ENCODE measurements at regions not wholly inside any gene's neighbourhood (a gene's known extent, or its start where the extent isn't known, plus 50 kb on each side); places are given as distances from the start of the nearest gene placed in this dataset.
"Not testable (repeated sequence)": the region's sequence is repeated elsewhere in the genome, so short reads cannot be mapped to it uniquely, and the experiment has no call there.

DNA sequence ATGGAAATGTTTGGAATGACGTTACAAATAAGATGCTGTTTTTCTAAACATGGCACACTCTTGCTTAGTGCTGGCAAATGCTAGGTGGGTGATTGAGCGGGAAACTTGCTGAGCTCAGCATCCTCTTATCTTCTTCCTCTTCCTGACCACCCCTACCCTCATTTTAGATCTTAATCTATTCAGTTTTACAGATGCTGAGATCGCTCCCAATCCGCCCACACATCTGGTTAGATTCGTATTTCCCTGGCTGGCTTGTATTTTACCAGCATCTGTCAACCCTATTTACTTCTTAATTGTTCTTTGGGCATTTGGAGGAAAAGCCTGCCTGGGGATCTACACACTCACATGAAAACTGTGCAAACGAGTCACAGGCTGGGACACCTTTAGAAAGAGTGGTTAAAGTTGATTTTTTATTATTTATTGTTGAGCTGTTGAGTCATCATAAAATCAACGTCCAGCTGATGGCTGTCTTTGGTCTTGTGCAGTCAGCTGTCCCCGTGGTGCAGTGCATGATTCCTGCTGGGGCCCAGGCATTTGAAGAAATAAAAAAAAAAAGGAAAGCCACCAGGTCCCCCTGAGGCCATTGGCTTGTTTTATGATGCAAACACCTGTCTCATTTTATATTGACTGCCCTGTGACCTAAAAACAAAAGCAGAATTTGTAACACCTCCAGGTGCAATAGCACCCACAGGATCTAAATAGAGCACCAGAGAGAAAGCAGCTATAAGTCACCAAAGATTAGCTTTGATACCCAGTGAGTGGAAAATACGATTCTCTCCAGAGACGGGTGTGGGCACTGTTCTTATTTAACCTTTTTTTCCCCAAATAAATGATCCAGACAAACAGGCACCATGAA lies 258.6 kb downstream of the HS3ST3B1 start:
- no peak overlapping the region for H3K4me3 ChIP-seq (ENCODE audit: low read length)
- no peak for DNase-seq (ENCODE audit: low read depth, low spot score)

DNA sequence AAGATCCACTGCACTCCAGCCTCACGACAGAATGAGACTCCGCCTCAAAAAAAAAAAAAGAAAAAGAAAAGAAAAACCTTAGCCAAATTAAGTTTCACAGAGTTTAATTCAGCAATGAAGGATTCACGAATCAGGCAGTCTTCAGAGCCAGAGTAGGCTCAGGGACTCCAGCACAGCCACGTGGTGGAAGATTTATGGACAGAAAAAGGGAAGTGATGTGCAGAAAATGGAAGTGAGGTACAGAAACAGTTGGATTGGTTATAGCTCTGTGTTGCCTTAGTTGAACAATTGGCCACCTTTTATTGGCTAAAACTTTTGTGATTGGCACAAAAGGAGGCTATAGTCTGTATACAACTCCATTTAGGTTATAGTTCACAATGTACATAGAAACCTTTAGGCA lies 256.6 kb downstream of the HS3ST3B1 start:
- no peak overlapping the region for H3K4me3 ChIP-seq (ENCODE audit: low read length)
- no peak for DNase-seq (ENCODE audit: low read depth, low spot score)

DNA sequence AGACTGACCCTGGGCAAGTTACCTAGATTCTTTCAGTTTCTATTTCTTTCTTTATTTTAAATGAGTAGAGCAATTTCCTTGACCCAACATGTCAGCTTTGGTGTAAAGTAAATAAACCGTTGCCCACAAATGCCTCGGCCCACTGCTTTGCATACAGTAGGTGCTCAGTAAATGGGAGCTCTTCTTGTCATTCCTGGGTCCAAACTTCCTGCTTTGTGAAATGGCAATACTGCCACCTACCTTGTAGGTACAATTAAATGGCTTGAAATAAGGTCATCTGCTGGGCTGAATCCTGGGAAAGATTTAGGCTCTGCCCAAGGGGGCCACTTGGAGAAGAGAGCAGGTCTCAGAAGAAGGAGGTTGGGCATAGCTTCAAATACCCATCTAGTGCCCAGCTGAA lies 253.0 kb downstream of the HS3ST3B1 start:
- H3K4me3 ChIP-seq (ENCODE audit: low read length), result no peak overlapping the region
- no peak for DNase-seq (ENCODE audit: low read depth, low spot score)

DNA sequence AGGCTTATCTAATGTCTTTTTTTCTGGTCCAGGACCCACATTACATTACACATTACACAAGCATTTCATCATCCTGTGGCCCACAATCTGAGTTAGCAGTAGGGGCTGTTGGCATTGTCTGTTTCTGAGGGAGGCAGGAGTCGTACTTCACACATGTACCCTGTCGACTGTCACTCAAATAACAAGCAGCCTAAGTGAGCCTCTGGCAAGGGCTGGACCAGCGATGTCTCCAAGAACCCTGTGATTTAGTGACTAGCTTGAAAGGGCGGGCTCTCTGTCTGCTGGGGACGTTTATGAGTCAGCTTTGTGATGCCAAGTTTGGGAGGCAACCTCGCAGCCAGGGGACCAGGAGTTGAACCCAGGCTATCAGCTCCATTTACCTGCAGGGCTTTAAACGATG lies 251.4 kb downstream of the HS3ST3B1 start:
- DNase-seq (ENCODE audit: low read depth, low spot score), result no peak
- H3K4me3 ChIP-seq (ENCODE audit: low read length), result no peak overlapping the region

DNA sequence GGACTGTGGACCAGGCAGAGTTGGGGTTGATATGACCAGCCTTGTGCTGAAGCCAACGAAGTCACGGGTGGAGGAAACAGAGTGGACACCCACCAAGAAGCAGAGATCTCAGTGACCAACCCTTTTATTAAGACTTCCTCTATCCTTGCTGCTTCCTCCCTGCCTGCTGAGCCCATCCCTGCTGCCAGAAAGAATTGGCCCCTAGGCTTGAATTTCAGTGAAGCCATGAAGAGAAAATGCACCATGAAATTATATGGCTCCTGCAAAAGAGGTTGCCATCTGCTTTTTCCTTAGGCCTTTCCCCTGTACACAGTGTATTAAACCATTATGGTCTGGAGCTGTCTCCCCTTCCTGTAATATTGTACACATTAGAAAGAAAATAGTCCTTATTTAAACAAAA lies 246.7 kb downstream of the HS3ST3B1 start:
- no peak for DNase-seq (ENCODE audit: low read depth, low spot score)
- no peak overlapping the region for H3K4me3 ChIP-seq (ENCODE audit: low read length)

DNA sequence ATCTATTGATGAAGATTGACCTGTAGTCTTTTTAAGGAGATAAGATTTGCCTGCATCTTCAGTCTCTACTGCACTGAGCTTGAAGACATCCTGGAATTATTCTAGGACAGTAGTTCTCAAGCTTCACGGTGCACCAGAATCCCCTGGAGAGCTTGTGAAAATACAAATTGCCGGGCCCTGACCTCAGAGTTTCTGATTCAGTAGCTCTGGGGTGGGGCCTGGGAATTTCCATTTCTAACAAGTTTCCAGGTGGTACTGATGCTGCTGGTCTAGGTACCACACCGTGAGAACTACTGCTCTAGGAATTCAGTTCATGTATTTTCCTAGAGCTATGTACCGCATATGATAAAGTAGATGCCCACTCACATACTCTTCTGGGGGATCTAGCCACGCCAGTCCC lies 246.1 kb downstream of the HS3ST3B1 start:
- no peak for DNase-seq (ENCODE audit: low read depth, low spot score)
- H3K4me3 ChIP-seq (ENCODE audit: low read length), result no peak overlapping the region

DNA sequence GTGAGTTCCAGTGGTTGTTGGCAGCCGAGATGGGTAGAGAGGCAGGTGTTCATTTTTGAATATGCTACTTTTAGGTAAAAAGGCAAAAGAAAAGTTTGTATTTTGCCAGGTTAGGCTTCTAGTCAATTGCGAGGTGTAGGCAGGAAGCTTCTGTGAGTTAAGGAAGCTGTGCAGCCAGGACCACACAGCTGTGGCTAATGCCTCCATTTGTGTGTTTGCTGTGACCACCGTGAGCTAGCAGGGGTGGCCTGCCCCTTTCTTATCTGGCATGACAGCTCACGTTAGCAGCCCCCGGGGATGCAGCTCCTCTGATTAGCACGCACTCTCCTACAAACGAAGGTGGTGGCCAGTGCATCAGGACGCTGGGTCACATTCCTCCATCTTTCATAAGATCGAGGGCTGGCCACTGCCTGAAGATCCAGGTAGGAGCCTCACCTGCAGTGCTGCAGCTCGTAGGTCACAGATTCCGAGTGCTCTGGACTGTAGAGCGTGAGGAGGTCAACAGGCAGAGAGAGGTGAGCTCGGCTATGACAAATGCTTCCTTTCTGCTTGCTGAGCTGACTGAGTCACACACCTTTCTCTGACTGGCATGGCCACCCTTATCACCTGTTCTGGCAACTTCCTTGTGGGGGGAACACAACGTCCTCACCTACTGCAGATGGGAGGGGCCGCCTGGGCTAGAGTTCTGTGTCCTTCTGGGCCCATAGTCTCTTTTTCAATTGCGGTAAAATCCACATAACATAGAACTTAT lies 244.4 kb downstream of the HS3ST3B1 start:
- no peak overlapping the region for H3K4me3 ChIP-seq (ENCODE audit: low read length)
- no peak for DNase-seq (ENCODE audit: low read depth, low spot score)

DNA sequence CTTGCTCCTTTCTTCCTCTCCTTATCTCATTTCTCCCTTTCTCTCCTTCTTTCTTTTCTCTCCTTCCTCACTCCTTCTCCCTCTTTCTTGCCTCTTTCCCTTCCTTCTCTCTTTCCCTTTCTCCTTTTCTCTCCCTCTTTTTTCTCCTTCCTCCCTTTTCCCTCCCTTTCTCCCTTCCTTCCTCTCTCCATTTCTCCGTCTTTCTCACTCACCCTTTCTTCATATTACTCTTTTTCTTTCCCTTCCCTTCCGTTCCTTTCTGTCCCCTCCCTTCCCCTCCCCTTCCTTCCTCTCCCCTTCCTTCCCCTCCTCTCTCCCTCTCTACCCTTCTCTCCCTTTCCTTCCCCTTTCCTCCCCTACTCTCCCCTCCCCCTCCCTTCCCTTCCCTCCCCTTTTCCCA lies 240.8 kb downstream of the HS3ST3B1 start:
- H3K4me3 ChIP-seq (ENCODE audit: low read length), result no peak overlapping the region
- no peak for DNase-seq (ENCODE audit: low read depth, low spot score)

DNA sequence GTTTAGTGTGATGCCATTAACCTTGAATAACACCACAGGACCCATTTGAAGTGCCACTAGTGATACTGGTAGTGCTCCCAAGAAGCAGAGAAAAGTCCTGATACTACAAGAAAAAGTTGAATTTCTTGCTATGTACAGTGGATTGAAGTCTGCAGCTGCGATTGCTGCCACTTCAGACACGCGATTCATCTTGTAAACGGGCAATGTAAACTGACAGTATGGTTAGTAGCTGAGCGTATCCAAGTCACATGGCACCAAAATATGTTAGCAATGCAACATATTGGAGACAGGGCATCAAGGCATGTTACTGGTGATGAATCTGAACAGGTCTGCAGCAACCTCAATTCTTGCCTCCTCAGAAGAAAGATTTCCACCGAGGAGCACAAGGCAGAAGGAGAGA lies 238.9 kb downstream of the HS3ST3B1 start:
- DNase-seq (ENCODE audit: low read depth, low spot score), result no peak
- H3K4me3 ChIP-seq (ENCODE audit: low read length), result no peak overlapping the region

DNA sequence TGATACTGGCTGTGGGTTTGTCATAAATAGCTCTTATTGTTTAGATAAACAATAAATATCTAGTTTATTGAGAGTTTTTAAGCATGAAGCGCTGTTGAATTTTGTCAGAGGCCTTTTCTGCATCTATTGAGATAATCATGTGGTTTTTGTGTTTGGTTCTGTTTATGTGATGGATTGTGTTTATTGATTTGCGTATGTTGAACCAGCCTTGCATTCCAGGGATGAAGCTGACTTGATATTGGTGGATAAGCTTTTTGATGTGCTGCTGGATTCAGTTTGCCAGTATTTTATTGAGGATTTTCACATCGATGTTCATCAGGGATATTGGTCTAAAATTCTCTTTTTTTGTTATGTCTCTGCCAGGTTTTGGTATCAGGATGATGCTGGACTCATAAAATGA lies 231.4 kb downstream of the HS3ST3B1 start:
- H3K4me3 ChIP-seq (ENCODE audit: low read length); DNase-seq (ENCODE audit: low read depth, low spot score): not testable (repeated sequence)

DNA sequence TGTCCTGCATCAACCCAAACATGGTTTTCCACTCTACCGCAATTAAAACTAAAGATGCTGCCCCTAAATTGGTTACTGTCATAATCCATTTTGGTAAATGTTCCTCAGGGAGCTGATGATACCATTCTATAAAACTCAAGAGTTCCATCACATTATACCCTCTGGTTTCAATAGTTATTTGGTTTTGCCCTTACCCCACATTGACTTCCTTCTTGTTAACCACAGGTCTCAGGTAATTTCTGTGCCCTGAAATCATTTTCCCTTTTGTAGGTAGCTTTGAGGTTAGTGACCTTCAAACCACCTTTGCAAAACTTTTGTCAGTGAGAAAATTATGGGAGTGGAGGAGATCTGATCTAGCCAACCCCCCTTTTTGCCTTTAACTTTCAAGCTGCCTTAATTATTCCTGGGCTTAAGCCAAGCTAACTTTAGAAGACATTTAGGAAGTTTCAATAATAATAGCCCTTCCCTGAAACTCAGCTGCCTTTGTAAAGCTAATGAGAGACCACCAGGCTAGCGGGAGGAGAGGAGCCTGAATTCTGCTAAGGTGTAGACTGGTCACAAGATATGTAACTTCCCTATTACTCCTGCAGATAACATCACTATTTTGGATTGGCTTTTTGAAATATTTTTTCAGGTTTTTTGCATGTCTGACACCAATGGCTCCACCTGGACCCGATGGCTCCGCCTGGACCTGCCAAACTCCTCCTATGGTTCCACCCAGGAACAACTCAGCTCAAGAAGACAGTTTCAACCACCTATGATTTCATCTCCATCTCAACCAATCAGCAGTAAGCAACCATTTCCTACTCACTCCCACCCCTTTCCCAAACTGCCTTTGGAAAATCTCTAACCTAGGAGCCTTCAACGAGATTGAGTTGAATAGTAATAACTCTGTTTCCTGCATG lies 224.9 kb downstream of the HS3ST3B1 start:
- no peak overlapping the region for H3K4me3 ChIP-seq (ENCODE audit: low read length)
- DNase-seq (ENCODE audit: low read depth, low spot score), result no peak

DNA sequence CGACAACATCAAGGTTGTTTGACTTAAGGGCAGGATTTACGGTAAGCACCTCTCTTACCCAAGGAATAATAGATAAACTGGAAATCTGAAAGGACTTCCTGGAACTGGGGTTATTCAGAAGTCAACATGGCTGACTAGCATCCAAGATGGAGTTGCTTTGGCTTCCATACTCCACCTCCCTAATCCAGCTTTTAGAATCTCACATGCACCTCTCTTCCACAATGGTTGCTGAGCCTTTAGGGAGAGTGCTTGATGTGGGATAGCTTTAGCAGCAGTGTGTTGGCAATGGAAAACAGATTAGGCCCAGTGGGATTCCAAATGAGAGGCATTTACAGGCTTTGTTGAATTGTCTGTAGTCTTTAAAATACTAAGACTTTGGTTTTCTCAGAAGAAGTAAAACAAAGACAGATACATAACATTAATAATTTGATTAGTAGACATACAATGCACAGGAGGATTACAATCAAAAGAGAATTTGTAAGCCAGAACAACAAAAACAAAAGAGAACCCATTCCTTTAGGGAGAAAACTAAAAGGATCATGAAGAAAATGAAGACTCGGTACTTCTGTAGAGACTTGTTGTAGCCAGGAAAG lies 222.0 kb downstream of the HS3ST3B1 start:
- no peak for DNase-seq (ENCODE audit: low read depth, low spot score)
- no peak overlapping the region for H3K4me3 ChIP-seq (ENCODE audit: low read length)

DNA sequence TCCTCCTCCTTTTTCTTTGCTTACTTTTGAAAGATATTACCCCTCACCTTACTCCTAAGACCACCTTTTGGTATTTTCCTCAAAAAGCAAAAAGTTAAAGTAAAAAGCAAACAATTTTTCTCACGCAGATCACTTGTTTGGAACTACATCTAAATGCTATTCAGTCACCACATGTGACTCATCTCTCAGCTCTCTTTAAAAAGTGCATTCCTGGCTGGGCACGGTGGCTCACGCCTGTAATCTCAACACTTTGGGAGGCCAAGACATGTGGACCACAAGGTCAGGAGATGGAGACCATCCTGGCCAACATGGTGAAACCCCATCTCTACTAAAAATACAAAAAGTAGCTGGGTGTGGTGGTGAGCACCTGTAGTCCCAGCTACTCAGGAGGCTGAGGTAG lies 218.0 kb downstream of the HS3ST3B1 start:
- H3K4me3 ChIP-seq (ENCODE audit: low read length); DNase-seq (ENCODE audit: low read depth, low spot score): not testable (repeated sequence)

DNA sequence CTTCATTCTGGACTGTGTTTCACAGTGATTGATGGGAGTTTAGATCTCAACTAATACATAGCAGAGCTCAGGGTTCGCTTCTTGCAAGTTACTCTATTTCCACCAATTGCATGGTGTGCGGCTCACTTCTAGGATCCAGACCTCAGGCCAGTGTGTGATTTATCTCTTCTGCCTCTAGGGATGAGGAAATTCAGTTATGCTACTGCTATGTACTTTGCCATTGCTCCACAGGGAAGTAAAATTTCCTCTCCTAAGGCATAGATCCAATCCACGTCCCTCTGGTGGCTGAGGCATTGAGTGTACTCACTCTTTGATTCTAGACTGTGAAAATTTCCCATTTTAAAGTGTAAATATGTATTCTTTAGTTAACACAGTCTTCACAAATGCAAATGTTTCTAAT lies 214.1 kb downstream of the HS3ST3B1 start:
- no peak overlapping the region for H3K4me3 ChIP-seq (ENCODE audit: low read length)

DNA sequence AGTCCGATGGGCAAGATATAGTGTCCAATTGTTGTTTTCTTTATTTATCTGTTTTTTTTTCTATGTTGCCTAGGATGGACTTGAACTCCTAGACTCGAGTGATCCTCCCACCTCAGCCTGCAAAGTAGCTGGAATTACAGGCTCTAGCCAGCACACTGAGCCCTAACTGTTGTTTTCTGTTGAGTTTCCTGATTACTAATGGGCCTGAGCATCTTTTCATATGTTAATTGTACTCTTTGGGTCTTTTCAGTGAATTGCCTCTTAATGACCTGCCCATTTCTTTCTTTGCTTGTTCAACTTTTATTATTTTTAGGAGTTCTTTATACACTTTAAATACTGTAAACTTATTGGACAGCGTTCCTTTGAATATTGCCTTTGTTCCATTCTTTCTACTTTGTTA lies 213.0 kb downstream of the HS3ST3B1 start:
- DNase-seq (ENCODE audit: low read depth, low spot score), result no peak
- H3K4me3 ChIP-seq (ENCODE audit: low read length), result no peak overlapping the region

More for the DNA sequence above, 214.1 kb downstream of the HS3ST3B1 start:
- no peak for DNase-seq (ENCODE audit: low read depth, low spot score)

DNA sequence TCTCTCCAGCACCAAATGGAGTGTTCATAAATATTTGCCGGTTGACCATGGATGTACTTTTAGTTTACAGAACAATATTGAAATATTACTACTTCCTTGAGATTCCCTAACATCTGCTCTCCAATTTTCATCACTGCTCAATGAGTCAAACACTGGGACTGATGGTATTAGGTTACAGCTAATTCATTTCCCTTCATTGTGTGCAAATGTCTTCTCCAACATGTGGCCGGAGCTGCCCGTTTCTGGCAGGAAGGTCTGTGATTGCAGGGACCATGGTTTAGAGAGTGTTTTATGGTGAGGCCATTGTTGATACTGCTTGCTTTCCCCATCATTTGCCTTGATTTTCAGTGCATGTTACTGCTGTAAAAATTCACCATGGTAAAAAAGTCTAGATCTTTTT lies 209.3 kb downstream of the HS3ST3B1 start:
- no peak for DNase-seq (ENCODE audit: low read depth, low spot score)

DNA sequence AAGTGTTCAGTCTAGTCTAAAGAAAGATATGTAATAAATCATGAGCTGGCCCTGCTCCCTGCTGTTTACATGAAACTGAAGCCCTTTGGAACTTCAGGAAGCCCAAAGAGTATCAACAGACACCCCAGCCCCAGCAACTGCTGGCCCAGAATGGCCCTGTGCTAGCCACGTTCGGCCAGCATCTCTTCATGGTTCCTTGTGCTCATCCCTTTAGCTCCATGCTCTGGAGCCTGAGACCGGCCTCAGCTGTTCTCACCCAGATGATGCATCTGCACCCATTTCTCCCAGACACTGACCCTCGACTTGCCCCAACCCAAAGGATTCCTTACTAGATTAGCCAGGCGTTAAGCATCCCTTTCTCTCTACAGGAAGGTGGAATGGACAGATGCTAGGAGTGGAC lies 207.3 kb downstream of the HS3ST3B1 start:
- H3K4me3 ChIP-seq (ENCODE audit: low read length), result no peak overlapping the region
- no peak for DNase-seq (ENCODE audit: low read depth, low spot score)

More for the DNA sequence above, 209.3 kb downstream of the HS3ST3B1 start:
- no peak overlapping the region for H3K4me3 ChIP-seq (ENCODE audit: low read length)

DNA sequence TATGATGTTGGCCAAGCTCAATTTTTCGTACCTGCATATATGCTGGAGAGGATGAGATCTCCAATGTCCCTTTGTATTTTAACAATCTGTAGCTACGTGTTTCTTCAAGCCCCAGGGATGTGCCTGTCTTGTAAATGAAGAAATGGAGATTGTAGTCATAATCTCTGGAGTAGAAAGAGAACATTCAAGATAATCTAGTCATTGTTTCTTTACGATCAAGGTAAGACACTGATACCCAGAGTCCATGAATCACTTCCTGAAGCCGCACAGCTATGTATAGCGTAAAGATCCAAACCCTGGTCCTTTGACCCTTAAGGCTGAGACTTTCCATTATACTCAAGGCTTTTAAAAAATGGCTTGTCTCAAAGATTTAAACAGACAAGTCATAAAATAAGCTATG lies 205.5 kb downstream of the HS3ST3B1 start:
- DNase-seq (ENCODE audit: low read depth, low spot score), result no peak
- no peak overlapping the region for H3K4me3 ChIP-seq (ENCODE audit: low read length)

DNA sequence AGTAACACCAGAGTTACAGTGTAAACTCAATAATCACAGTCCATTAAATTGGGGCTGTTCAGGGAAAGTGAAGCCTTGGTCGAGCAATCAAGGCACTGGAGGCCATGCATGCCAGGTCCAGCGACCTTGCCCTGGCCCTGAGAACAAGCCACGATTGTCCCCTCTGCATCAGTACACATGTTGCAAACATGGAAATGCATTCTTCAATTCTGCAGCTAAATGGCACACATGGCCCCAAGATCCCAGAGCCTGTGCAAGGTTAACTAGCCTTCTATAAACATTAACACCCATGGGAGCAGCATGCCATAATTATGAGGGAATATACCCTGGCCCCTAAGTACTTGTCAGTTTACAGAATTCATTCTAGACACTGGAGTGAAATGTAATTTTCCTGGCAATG lies 204.7 kb downstream of the HS3ST3B1 start:
- no peak for DNase-seq (ENCODE audit: low read depth, low spot score)
- no peak overlapping the region for H3K4me3 ChIP-seq (ENCODE audit: low read length)
